ENCODE measurements at regions not wholly inside any gene's neighbourhood (a gene's known extent, or its start where the extent isn't known, plus 50 kb on each side); places are given as distances from the start of the nearest gene placed in this dataset.

DNA sequence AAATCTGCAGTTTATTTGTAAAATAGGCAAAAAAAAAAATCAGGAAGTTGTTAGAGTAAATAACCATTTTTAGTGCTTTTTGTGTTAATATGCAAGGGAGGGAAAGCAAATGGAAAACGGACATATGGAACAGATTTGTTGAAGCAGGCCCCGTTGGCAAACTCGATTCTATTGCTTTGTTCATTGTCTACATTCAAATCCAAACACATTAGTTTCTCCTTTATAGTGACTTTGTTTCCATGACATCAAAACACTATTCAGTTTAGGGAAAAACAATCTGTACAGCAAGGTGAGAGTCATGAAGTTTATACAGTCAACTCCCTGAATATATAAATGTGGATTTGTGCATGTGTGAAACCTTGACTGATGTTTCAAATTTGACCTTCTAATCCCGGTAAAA lies 142.2 kb downstream of the FAM47A start:
- Histone ChIP-seq H3K9me2 (ENCODE audit: insufficient read depth, low read length) (no peaks in the 10 kb centered on the region), H2AFZ (ENCODE audit: low read depth, low read length) (no peak overlapping the region), H3K4me3 (ENCODE audit: low read length) (no peak overlapping the region), H3K9ac (ENCODE audit: low read length) (no peak overlapping the region), H3K79me2 (replicated peaks; ENCODE audit: insufficient read depth, low read length) (no peaks in the 10 kb centered on the region), H3K36me3 (ENCODE audit: insufficient read depth, low read length) (no peaks in the 10 kb centered on the region), H3K9me3 (ENCODE audit: low read length) (no peaks in the 10 kb centered on the region), H3F3A (ENCODE audit: insufficient read depth, low read length, poor library complexity, severe bottlenecking) (no peaks in the 10 kb centered on the region), H4K20me1 (ENCODE audit: insufficient read depth) (no peaks in the 10 kb centered on the region), H3K4me2 (ENCODE audit: low read length) (no peak overlapping the region), H3K27ac (ENCODE audit: low read length) (no peak overlapping the region), H3K27me3 (ENCODE audit: insufficient read depth, low read depth, low read length) (no peaks in the 10 kb centered on the region)
- TF ChIP-seq TAF1 (IDR thresholded peaks at IDR 0.05; ENCODE audit: low read depth) (no peak), EZH2 (IDR thresholded peaks at IDR 0.05; ENCODE audit: borderline replicate concordance, insufficient read depth, low read length, poor library complexity, severe bottlenecking) (no peak), EP300 (conservative IDR thresholded peaks at IDR 0.05; ENCODE audit: poor library complexity, severe bottlenecking) (no peak), SMC3 (conservative IDR thresholded peaks at IDR 0.05; ENCODE audit: poor library complexity) (no peak), RAD21 (conservative IDR thresholded peaks at IDR 0.05) (no peak), MXI1 (conservative IDR thresholded peaks at IDR 0.05; ENCODE audit: poor library complexity, severe bottlenecking) (no peak), POLR2AphosphoS5 (IDR thresholded peaks at IDR 0.05) (no peak)
- TF ChIP-seq, protein P1, sequence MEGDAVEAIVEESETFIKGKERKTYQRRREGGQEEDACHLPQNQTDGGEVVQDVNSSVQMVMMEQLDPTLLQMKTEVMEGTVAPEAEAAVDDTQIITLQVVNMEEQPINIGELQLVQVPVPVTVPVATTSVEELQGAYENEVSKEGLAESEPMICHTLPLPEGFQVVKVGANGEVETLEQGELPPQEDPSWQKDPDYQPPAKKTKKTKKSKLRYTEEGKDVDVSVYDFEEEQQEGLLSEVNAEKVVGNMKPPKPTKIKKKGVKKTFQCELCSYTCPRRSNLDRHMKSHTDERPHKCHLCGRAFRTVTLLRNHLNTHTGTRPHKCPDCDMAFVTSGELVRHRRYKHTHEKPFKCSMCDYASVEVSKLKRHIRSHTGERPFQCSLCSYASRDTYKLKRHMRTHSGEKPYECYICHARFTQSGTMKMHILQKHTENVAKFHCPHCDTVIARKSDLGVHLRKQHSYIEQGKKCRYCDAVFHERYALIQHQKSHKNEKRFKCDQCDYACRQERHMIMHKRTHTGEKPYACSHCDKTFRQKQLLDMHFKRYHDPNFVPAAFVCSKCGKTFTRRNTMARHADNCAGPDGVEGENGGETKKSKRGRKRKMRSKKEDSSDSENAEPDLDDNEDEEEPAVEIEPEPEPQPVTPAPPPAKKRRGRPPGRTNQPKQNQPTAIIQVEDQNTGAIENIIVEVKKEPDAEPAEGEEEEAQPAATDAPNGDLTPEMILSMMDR (IDR thresholded peaks at IDR 0.05; ENCODE audit: poor library complexity, severe bottlenecking), result no peak
- TF ChIP-seq, protein P2, sequence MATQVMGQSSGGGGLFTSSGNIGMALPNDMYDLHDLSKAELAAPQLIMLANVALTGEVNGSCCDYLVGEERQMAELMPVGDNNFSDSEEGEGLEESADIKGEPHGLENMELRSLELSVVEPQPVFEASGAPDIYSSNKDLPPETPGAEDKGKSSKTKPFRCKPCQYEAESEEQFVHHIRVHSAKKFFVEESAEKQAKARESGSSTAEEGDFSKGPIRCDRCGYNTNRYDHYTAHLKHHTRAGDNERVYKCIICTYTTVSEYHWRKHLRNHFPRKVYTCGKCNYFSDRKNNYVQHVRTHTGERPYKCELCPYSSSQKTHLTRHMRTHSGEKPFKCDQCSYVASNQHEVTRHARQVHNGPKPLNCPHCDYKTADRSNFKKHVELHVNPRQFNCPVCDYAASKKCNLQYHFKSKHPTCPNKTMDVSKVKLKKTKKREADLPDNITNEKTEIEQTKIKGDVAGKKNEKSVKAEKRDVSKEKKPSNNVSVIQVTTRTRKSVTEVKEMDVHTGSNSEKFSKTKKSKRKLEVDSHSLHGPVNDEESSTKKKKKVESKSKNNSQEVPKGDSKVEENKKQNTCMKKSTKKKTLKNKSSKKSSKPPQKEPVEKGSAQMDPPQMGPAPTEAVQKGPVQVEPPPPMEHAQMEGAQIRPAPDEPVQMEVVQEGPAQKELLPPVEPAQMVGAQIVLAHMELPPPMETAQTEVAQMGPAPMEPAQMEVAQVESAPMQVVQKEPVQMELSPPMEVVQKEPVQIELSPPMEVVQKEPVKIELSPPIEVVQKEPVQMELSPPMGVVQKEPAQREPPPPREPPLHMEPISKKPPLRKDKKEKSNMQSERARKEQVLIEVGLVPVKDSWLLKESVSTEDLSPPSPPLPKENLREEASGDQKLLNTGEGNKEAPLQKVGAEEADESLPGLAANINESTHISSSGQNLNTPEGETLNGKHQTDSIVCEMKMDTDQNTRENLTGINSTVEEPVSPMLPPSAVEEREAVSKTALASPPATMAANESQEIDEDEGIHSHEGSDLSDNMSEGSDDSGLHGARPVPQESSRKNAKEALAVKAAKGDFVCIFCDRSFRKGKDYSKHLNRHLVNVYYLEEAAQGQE (IDR thresholded peaks at IDR 0.05; ENCODE audit: borderline replicate concordance), result no peak

DNA sequence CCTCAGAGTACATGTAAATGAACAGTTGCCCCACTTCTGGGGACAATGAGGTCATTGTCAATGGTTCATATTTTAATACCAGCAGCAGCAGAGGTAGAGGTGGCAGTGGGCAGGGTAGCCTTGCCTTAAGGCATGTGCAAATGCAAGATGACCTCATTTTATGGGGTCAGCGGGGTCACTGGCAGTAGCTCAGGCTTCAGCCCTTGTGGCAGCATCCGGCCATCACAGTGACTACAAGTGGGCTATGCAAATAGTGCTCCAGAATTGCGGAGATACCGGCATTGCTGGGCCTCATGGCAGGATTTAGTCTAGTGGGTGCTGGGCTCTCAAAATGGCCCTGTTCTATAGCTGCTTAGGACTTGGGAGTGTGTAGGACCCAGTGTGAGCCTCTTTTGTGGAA lies 144.7 kb downstream of the FAM47A start:
- no peak overlapping the region for H3K9ac ChIP-seq (ENCODE audit: low read length)
- H3K36me3 ChIP-seq (ENCODE audit: insufficient read depth, low read length), result no peaks in the 10 kb centered on the region
- no peak overlapping the region for H3K4me2 ChIP-seq (ENCODE audit: low read length)
- H3K9me3 ChIP-seq (ENCODE audit: low read length), result no peaks in the 10 kb centered on the region
- H3K9me2 ChIP-seq (ENCODE audit: insufficient read depth, low read length), result no peaks in the 10 kb centered on the region
- no peak overlapping the region for H3K27ac ChIP-seq (ENCODE audit: low read length)
- H3F3A ChIP-seq (ENCODE audit: insufficient read depth, low read length, poor library complexity, severe bottlenecking), result no peaks in the 10 kb centered on the region
- H3K4me3 ChIP-seq (ENCODE audit: low read length), result no peak overlapping the region
- H3K27me3 ChIP-seq (ENCODE audit: insufficient read depth, low read depth, low read length), result no peaks in the 10 kb centered on the region
- H3K79me2 ChIP-seq (replicated peaks; ENCODE audit: insufficient read depth, low read length), result no peaks in the 10 kb centered on the region
- H2AFZ ChIP-seq (ENCODE audit: low read depth, low read length), result no peak overlapping the region
- no peaks in the 10 kb centered on the region for H4K20me1 ChIP-seq (ENCODE audit: insufficient read depth)
- TF ChIP-seq TAF1 (IDR thresholded peaks at IDR 0.05; ENCODE audit: low read depth), result no peak
- TF ChIP-seq POLR2AphosphoS5 (IDR thresholded peaks at IDR 0.05), result no peak
- no peak for TF ChIP-seq SMC3 (conservative IDR thresholded peaks at IDR 0.05; ENCODE audit: poor library complexity)
- TF ChIP-seq RAD21 (conservative IDR thresholded peaks at IDR 0.05), result no peak
- TF ChIP-seq, protein P1 (IDR thresholded peaks at IDR 0.05; ENCODE audit: poor library complexity, severe bottlenecking), result no peak
- TF ChIP-seq, protein P2 (IDR thresholded peaks at IDR 0.05; ENCODE audit: borderline replicate concordance), result no peak
- no peak for TF ChIP-seq MXI1 (conservative IDR thresholded peaks at IDR 0.05; ENCODE audit: poor library complexity, severe bottlenecking)
- TF ChIP-seq EP300 (conservative IDR thresholded peaks at IDR 0.05; ENCODE audit: poor library complexity, severe bottlenecking), result no peak
- TF ChIP-seq EZH2 (IDR thresholded peaks at IDR 0.05; ENCODE audit: borderline replicate concordance, insufficient read depth, low read length, poor library complexity, severe bottlenecking), result no peak
